ENCODE measurements at regions not wholly inside any gene's neighbourhood (a gene's known extent, or its start where the extent isn't known, plus 50 kb on each side); places are given as distances from the start of the nearest gene placed in this dataset.

- no peak for DNase-seq
These were observed 107.1 kb upstream of the TPM1 start for GRCh38 chr15:62935300-62936081.

GRCh38 chr15:62938825-62939224 lies 103.7 kb upstream of the TPM1 start:
- no peak for DNase-seq

DNA sequence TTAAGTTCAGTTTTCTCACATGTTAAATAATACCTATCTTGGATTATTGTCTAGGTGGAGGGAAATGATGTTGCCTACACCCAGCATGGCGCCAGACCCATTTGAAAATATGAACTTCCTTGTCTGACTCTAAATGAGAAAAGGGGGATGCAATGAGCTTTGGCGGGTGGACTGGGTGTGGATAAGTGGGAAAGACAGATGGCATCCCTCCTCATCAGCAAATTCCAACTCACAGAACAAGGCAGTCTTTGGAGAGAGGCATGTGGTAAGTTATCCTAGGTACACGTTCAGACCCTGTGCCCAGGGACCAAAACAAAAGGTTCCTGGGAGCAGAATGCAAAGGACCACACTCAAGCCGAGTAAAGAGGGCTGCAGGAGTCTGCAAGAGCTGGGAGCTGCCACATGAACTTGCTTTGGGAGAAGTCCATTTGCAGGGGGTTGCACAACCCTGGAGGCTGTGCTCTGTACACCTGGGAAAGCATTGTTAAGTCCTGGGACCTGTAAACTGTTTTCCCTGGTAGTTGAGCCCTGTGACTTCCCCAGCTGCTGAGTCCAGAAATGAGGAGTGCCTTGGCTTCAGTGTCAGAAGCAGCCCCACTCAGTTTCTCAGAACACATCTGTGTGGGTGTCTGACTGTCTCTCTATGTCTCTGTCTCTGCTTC lies 102.3 kb upstream of the TPM1 start:
- no peak for DNase-seq

GRCh38 chr15:62940755-62941361 lies 101.7 kb upstream of the TPM1 start:
- no peak for DNase-seq

DNA sequence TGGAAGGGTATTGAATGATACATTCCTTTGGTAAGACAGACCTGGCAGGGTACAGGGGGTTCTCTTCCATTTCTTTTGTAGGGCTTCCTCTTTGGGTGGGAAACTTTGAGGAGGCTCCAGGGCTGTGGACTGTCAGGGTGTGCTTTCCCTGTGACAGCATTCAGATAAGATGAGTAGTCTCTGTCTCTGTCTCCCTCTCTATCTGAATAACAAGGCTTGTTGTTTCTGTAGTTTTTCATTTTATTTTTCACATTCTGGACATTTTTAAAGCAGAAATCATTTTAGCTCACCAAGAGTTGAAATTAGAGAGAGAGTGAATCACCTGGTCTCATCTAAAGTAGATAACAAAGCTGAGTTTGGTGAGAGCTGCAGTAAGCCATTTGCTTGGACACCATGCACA lies 100.8 kb upstream of the TPM1 start:
- no peak for DNase-seq

GRCh38 chr15:62942428-62942827 lies 100.1 kb upstream of the TPM1 start:
- no peak for DNase-seq

GRCh38 chr15:62945063-62945462 lies 97.5 kb upstream of the TPM1 start:
- DNase-seq, result no peak

DNA sequence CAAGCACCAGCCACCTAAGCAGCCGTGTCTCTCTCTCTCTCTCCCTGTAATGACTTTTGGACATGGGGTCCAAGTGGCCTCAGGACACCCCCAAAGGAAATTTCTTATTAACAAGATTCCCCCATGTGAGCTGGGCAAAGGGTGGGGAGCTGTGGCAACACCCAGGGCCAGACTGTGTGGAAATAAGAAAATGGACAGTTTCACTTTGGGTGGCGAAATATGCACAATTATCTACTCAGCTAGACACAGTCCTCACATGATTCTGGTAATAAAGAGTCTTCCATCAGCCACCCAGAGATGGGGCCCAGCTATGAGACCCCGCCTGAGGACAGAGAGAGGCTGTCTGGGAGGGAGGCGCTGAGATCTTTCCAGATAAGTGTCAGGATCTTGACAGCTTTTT lies 96.8 kb upstream of the TPM1 start:
- no peak for DNase-seq

GRCh38 chr15:62946940-62947339 lies 95.6 kb upstream of the TPM1 start:
- no peak for DNase-seq

DNA sequence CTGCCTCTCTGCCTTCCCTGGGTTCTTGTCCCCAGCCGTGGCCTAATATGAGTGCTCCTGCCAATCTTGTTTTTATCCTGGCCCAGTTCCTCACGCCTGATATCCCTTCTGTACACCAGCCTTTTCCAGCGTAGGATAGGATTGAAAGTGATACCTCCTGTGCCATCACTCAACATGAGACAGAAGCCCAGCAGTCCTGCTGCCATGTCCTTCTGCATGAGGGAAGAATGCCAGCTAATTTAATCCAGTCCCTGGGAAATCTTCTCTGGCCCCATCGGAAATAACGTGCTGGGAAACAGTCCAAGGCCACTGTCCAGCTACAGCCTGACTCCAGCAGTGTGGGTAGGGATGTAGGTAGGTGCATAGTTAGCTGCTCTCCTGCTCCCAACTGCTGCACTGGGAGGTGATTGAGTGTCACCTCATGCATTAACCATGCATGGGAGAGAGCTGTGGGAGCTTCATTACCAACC lies 92.0 kb upstream of the TPM1 start:
- no peak for DNase-seq

GRCh38 chr15:62951481-62951880 lies 91.1 kb upstream of the TPM1 start:
- no peak for DNase-seq

DNA sequence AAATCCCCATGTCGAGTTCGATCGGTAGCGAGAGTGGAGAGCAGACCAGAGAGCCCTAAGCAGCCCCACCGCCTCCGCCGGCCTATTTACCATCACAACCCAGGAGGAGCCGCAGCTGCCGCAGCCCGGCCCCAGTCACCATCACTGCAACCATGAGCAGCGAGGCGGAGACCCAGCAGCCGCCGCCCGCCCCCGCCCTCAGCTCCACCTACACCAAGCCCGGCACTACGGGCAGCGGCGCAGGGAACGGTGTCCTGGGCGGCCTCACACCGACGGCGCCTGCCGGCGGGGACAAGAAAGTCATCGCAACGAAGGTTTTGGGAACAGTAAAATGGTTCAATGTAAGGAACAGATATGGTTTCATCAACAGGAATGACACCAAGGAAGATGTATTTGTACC lies 89.5 kb upstream of the TPM1 start:
- no peak for DNase-seq

GRCh38 chr15:62953496-62954045 lies 89.0 kb upstream of the TPM1 start:
- DNase-seq, result no peak

GRCh38 chr15:62957130-62957529 lies 85.4 kb upstream of the TPM1 start:
- DNase-seq, result no peak

DNA sequence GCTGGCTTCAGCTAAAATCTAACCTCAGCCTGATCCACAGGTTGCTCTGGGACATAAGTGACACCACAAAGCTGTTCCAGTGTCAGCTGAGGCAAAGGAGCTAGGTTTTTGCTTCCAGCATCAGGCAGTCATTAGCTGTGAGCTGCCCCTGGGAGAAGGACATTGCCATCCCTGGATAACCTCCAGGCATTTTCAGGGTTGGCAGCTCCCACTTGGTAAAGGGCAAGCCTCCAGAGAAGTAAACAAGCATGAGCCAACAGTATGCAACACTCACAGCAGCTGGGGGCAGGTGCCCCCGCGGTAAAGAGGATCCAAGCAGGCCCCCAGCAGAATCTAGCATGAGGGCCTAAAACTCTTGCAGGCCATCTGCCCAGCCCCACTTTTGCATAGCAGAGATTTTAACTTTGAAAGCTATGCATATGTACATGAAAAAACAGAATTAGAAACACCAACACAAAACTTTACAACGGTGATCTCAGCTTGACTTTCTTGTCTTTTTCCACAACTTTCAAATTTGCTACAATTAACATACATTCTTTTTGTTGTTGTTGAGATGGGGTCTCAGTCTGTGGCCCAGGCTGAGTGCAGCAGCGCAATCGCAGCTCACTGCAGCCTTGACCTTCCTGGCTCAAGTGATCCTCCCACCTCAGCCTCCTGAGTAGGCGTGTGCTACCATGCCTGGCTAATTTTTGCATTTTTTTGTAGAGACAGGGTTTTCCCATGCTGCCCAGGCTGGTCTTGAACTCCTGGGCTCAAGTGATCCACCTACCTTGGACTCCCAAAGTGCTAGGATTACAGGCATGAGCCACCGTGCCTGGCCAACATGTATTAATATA lies 83.8 kb upstream of the TPM1 start:
- DNase-seq, result no peak

GRCh38 chr15:62961134-62961533 lies 81.4 kb upstream of the TPM1 start:
- DNase-seq, result no peak

GRCh38 chr15:62962101-62962995 lies 80.2 kb upstream of the TPM1 start:
- DNase-seq, result no peak

- DNase-seq, result no peak
These were observed 78.3 kb upstream of the TPM1 start for GRCh38 chr15:62964251-62964650.

- DNase-seq, result no peak
These were observed 76.1 kb upstream of the TPM1 start for GRCh38 chr15:62966294-62967078.

DNA sequence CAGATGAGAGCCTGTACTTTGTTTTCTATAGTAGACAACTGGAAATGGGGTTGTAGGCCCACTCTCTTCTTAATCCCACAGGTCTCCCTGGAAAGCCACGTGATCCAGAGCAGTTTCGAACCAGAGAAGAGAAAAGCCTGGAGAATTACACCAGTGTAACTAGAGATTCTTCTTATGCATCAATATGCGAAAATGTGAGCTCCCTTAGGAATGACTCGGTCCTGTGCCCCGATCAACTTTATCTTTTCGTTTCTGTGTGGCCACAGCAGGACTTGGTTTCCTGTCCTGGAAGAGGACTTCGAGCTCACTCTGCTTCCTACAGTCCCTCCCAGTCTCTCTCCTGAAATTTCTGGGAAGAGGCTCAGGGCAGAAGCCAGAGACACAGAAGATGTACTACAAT lies 73.8 kb upstream of the TPM1 start:
- DNase-seq, result no peak

All from NCI-H2227 treated with DMSO at 0.1 percent for 48 hours (cell line).